HG03342 (cell line): ENCODE measurements at regions not wholly inside any gene's neighbourhood (a gene's known extent, or its start where the extent isn't known, plus 50 kb on each side); places are given as distances from the start of the nearest gene placed in this dataset.

Experiments
- ATAC-seq: cut with Tn5 transposase; IDR thresholded peaks from one replicate; pipeline ENCODE4 v1.9.1; 2021; ENCODE audit warnings: mild to moderate bottlenecking, moderate library complexity; ENCODE audit not compliant: unreplicated experiment

DNA sequence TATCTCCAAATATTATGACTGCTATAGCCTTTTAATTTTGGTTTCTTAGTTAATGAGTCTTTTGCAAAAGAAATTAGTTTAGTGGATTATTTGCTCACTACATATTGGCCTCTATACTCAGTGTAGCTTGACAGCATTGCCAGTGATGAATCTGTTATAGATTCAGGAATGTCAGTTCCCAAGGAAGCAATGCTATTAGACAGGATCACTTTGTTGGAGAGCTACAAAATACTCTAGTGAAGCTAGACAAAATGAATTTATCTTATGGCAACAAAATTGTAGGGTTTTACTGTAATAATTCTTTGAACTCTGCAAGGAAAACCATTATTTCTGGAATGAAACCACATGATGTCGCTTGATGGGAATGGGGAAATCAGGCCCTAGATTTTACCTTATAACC is 543.3 kb downstream of the SQOR start:
- no peak for ATAC-seq

DNA sequence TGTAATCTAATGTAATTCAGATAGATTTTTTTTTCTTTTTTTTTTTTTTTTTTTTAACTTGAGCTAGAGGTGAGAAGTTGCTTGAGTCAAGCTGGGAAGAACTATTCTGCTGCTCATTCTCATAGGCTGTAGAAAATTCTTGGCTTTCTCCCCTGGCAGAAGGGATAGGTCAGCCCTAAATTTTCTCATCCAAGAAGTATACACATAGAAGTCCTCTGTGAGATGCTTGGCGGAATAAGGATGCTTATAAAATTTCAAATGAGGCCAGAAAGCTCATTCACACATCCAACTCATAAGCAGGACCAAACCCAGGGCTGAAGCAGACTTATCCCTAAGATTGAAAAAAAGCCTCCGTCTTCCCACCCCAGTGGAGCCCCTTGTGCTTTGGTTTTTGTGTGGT is 572.5 kb downstream of the SQOR start:
- no peak for ATAC-seq

DNA sequence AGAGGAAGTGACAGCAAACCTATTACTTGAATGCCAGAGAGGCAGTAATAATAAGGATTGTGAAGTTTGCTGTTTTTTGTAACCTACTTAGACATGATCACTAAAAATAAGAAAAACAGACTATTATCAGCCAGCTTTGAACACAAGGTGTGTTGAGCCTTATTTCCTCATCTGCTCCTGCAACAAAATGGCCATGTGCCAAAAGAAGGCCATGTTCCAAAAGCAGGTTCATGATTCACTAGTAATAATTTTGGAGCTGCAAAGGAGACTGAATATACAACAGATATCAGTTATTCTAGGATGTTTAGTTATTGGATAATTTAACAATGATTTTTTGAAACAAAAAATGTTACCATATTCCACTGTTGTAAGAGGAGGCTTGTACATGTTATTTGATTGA is 578.7 kb downstream of the SQOR start:
- no peak for ATAC-seq

DNA sequence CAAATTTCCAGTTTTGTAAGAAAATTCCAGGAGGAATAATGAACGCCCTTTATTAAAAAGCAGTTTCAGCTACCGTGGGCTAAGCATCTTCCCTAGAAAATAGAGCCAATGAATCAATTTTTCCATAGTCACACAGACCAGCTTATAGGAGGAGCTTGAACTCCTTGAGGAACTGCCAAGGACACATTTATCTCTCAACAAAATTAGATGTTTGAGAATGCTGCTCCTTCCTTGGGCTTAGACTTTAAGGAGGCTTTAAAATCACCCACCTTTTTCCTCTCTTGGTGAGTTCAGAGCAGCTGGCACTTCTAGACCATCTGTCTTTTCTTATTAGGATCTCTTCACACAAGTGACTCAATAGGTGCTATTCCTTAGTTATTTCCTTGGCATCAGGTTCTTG is 588.0 kb downstream of the SQOR start:
- no peak for ATAC-seq

DNA sequence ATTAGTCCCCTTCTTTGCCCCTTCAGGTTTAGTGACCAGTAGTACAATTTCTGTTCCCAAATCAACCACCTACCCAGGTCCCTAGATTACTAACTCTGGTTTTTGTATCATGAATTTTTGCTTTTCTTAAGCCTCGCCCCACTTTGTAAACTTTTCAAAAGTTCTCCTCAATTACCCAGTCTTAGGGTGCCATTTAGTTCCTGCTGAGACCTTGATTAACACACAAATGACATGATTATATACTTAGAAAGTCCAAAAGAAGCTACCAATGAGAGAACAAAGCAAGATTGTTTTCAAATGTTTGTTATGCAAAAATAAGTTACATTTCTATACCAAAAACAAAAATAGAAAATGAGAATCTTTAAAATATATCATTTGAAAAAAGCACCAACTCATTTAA is 594.4 kb downstream of the SQOR start:
- no peak for ATAC-seq

DNA sequence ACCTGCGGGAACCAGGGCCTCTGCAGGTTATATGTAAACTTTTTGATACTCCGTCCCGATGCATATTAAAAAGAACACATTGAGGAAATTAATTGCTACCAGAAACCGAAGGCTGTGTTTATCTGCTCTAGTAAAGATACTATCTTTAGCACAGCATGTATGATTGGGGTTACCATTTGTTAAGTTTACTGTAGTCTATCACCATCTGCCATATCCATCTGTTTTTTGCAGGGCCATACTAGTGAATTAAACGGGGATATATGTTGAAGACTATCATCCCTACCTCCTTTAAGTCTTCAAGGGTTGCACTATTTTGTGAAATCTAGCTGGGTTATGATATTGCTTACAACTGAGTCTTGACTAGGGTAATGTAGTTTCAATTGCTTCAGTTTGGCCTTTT is 597.0 kb downstream of the SQOR start:
- ATAC-seq: no peak

DNA sequence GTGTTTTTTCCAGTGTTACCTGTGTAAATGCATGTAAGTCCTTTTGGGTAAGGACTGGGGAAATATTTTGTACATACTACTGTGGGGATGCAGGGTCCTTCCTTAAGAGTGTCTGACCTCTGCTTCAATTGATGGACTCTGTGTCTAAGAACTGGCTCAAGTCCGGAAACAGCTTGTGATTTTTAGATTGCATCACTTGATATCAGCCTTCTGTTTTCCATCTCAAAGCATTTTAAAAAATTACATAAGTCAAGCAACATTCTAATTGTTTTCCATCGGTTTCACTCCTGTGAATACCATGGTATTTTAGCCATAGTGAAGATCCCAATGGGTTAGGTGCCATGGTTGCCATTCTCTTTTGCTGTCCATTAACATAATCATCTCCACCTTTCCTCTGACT is 597.6 kb downstream of the SQOR start:
- ATAC-seq: no peak

DNA sequence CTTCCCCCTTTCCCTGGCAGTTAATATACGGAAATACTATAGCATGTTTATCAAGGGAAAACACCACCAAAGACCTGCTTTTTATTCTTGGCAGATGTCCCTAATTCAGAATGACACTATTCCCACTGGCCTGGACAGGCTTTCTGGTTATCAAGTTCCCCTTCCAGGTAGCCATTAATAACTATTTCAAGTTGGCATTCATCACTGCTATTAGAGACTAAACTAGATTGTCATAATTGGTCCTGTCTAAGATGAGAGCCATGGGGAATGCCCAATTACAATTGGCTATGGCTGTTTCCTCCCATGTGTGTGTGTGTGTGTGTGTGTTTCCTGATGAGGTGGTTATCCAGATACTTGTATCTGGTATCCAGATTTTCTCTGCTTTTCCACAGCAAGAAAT is 608.1 kb downstream of the SQOR start:
- no peak for ATAC-seq

DNA sequence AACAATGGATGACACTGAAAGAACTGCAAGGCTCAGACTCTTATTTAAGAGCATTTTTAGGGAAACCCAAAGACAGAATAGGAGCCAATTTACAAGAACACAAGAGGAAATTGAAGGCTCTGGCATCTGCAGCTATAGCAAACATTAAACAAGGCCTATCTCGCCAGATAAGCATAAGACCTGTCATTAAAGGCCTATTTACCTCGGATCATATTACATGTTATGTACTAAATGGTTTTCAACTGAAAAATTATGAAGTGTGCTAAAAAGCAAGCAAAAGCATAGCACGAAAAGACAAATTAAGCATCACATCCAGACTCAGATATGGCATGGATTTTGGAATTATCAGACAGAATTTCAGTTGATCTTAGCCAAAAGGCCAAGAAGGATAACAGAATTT is 617.1 kb downstream of the SQOR start:
- no peak for ATAC-seq

DNA sequence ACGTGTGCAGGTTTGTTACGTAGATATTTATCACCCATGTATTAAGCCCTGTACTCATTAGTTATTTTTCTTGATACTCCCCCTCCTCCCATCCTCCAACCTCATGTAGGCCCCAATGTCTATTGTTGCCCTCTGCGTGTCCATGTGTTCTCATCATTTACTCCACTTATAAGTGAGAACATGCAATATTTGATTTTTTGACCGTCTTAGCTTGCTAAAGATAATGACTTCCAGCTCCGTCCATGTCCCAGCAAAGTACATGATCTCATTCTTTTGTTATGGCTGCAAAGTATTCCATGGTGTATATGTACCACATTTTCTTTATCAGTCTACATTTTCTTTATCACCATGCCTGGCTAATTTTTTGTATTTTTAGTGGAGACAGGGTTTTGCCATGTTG is 623.2 kb downstream of the SQOR start:
- ATAC-seq: no peak

DNA sequence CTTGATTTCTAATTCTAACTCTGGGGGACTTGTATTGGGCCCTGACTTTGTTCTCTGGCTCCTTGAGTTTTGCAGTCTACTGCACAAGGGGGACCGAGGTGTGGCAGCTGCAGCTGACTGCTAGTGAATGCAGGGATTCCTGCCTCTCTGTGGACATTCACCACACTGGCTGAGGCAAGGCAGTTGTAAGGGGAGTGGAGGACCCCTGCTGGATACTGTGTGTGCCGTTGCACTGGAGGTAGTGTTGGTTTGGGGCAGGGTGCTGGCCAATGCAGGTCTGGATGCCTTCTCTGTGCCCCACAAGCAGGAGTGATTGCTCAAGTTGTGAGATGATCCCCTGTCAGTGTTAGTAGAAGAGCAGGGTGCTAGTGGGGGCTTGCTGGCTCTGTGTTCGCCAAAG is 626.1 kb downstream of the SQOR start:
- no peak for ATAC-seq

DNA sequence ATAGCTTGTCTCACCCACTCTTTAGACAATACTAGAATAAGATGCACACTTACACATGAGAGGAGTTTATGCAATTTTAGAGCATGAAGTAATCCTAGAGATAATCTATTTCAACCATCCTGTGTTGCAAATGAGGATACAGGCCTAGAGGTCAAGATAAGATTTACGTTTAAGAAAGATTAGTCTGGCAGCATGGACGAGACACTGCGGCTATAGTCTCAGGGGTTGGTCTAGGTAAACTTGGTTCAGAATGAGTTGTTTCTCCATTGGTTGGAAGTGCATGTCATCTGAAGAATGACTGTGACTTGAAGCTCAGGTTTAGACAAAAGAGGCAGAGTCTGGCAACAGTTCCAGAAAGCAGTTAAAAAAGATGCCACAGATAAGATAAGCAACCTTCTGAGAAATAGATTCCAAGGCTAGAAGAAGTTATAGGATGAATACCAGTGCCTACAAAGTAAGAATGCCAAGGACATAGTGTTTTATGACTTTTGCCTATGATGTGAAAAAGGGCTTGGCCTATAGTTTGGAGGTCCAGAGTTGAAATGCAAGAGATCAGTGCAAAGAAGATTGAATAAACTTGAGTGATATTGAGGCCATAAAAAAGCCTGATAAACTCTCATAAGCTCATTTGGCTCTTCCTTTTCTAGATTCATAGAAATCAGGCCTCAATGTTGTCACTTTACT is 631.0 kb downstream of the SQOR start:
- ATAC-seq: no peak

DNA sequence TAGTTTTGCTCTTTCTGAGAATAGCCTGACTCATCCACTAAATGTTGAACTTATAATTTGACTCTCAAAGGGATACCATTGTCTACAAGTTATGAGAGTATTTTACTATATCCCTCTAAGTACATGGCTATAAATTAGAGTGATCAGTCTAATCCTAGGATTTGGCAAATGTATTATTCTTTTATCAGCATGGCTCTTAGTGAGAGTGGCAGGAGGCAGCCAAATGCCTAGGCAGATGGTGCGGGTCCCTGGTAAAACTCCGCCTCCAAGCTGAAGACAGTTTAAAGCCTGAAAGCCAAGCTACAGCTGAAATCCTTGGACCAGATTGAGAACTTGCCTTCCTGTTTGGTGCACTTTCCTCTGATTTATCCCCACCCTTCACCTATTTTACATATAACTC is 631.8 kb downstream of the SQOR start:
- ATAC-seq: no peak

DNA sequence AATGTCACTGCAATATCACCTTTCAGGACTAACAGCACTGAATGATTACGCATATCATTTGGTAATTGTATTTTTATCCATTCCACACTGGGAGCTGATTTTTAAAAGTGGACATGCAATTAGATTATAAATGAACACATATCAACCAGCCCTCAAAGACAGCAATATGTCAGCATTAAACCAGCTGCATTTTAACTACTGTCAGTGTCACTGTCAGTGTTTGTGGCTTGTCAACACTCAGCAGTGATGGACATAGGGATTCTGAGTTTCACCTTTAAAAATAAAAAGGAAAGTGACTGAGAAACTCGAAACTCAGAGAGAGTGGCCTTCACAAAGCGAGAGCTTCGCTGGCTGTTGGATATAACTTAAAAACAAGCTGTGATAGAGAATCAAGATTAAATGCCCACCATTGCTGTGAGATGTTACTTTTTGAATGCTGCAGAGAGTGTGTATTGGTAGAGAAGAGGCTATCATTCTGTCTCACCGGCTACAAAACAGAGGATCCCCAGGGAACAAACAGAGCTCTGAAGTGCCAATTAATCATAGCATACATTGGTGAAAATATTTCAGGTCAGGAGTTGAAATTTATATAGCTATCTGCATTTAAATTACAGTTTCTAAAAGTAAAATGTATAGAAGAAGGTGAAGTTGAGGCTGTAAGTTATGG is 635.8 kb downstream of the SQOR start:
- no peak for ATAC-seq

DNA sequence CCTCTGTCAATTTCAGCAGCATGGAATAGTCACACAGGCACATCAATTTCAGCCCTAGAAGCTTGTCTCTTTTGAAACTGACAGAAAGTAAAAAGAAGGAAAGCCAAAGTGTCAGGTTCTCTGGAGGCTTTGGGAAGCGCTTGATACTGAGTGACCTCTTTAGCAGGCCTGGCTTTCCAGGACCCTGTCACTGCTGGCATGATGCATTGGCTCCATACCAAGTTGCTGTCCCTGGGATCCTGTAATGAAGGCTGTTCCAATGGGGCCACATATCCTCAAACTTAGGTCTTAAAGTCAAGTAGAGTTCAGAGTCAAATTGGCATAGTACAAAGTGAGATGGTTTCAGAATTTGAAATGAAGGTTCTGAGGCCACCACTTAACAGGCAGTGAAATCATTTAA is 640.9 kb downstream of the SQOR start:
- ATAC-seq: no peak

DNA sequence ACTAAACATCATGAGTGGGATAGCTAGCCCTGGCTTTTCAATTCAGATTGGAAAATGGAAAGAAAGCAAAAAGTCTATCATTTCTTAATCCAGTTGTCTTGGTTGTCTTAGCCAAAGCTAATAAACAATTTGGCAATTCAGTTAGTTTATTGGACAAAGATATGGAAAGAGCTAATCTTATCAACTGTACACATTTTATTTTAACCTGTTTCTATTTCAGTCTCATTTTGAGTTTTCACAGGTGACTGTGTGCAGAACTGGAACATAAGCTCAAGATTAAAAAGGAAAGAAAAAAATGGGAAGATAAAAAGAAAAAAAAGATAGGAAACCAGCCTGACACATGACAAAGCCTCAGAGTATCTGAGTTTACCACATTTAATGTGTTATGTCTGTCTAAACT is 642.6 kb downstream of the SQOR start:
- ATAC-seq: no peak

DNA sequence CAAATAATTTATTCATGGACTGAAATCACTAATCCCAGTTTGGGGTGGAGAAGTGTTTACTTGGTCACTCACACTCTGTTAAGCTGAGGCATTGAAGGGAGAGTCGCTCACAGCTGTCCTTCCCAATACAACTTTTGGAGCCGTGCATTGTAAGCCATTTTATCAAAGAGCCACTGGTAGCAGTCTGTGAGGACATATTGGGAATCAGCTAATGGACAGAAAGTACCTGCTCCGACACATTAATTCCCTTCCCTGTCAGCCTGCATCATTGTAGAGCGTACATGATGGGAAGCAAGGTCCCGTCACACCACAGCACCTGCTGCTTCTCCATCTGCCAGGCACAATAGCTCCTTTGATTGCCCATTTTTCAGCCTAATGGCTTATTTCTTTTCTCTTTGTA is 643.2 kb downstream of the SQOR start:
- no peak for ATAC-seq

DNA sequence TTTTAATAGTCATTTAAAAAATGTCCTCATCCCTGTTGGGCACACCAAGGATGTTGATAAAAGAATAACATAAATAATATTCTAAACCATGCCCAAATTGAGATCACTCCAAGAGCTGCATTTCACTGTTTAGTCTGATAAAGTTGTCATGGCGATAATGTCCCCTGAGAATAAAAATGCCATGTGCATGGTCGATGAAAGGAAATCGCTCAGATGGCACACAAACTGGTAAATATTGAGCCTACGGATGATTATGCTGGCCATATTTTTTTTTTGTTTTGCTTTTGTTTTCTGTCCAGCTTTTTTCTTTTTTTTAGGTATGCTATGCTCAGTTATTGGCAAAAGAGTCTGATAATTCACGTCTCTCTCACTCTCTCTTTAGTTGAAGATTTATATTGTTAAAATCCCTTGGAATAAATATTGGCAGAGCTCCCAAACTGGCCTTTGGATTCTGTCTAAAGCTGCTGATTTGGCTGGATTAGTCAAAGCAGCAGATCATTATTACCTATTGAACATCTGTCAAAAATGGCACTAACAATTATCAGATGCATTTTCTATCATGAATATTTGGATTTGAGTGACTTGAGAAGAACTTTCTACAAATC is 643.8 kb downstream of the SQOR start:
- no peak for ATAC-seq

DNA sequence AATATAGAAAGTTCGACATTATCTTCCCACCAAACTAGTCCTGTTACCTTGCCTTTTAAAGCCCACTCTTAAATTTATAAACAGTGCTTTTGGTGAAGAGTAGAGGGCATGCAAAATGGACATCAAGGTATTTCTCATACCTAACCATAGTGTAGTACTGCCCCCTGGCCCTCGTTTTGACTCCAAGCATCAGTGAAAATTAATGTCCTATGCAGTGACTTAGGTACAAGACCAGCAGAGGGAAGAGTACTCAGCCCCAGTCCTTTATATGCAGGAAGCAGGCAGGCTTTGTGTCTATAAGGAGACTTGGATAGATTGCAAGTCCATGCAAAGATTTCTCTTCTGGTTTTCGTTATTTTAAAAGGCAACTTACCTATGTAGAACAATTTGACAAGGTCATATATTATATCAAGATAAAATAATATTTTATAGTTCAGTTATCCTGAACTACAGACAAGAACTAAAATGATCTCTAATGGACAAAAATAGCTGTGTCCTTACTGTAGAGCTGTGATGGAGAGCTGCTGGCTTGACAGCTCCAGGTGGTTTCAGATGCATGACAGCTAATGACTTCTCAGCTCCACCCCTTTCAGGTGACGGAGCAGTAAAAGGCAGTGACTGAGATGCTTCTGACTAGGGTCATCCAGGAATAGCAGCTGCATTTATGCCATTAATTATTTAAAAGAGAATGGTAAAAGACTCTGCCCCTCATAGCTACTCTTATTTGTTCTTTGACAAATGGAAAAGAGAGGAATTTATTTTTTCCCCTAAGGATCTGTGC is 646.1 kb downstream of the SQOR start:
- ATAC-seq: no peak

DNA sequence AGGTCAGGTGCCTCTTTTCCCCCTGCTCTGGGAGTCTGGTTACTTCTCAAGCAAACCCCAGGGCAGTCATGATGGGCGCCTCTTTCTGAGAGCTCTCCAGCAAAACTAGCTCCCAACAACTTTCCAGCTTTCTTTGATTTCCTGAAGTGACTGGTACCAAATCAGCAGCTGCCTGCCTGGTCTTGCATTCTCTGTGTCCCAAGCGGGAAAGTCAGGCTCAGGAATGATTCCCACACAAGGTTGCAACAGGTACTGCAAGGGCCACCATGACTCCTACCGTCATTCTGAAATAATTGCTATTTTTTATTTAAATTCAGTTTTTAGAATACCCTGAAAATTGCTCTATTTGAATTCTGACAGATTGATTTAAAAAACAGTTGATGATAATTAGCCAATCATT is 658.7 kb downstream of the SQOR start:
- ATAC-seq: no peak

DNA sequence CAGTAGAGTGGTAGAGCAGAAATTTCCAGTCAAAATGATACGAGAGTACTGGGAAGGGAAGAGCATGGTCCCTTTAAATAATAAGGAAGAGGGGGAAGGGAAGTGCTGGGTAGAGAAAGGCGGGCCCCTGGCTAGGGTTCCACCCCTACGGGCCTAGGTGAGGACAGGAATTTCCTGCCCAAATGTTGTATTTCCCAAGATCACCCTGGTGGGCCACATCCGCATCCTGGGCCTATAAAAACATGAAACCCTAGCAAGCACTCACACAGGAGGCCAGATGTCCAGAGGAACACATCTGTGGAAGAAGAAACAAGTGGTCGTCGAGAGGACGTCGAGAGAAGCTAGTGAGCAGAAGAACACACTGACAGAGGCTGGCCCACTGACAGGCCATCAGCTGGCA is 661.2 kb downstream of the SQOR start:
- no peak for ATAC-seq

DNA sequence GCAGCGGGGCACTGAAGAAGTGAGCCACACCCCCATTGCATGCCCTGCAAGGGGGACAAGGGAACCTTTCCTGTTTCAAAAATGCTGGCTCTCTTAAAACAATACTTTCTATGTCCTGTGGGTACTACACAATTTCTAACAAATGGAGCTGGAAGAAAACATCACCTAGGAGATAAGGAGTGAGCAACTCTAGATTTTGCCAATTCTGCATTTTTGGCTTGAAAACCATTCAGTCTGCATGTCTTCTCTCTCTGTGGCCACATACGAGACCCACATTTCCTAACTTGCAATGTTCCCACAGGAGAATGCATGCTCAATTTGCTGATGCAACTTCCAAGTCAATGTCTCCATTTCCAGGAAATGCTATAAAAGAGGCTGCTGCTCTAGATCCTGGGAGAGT is 662.0 kb downstream of the SQOR start:
- no peak for ATAC-seq
